Osteoblast (primary cell): ENCODE measurements at regions not wholly inside any gene's neighbourhood (a gene's known extent, or its start where the extent isn't known, plus 50 kb on each side); places are given as distances from the start of the nearest gene placed in this dataset.

Experiments
- DNase-seq: peaks from one replicate; pipeline ENCODE4 v3.0.0; 2011; ENCODE audit warnings: low spot score, mixed read lengths; ENCODE audit not compliant: insufficient read length; ENCODE audit errors: missing footprints
- H2AFZ ChIP-seq: 2 replicates; pipeline ENCODE4 v1.6.0; 2011; ENCODE audit warnings: mild to moderate bottlenecking, low read length
- H3K27ac ChIP-seq: 2 replicates; pipeline ENCODE4 v1.5.1; 2011; ENCODE audit warnings: mild to moderate bottlenecking, low read depth, low read length, moderate library complexity
- H3K27me3 ChIP-seq: 2 replicates; pipeline ENCODE4 v1.6.0; 2012; ENCODE audit warnings: mild to moderate bottlenecking, control low read depth, inconsistent platforms, low read length, moderate library complexity; ENCODE audit not compliant: insufficient read depth
- H3K36me3 ChIP-seq: 2 replicates; pipeline ENCODE4 v1.5.1; 2011; ENCODE audit warnings: mild to moderate bottlenecking, low read length, control low read depth, moderate library complexity; ENCODE audit not compliant: insufficient read depth
- H3K4me1 ChIP-seq: 2 replicates; pipeline ENCODE4 v1.5.1; 2011; ENCODE audit warnings: mild to moderate bottlenecking, low read length, control low read depth, moderate library complexity; ENCODE audit not compliant: insufficient read depth
- H3K4me2 ChIP-seq: 2 replicates; pipeline ENCODE4 v1.6.0; 2011; ENCODE audit warnings: mild to moderate bottlenecking, low read length; ENCODE audit not compliant: insufficient read depth
- H3K4me3 ChIP-seq: fragments of 200-600 bp; sonication (generic); 3 replicates; pipeline ENCODE4 v1.5.1; 2012; ENCODE audit warnings: mild to moderate bottlenecking, low read length, inconsistent platforms; ENCODE audit not compliant: insufficient read depth
- H3K79me2 ChIP-seq: 2 replicates; pipeline ENCODE4 v1.6.0; 2012; ENCODE audit warnings: mild to moderate bottlenecking, low read length, control low read depth, inconsistent platforms; ENCODE audit not compliant: insufficient read depth
- H3K9me3 ChIP-seq: 2 replicates; pipeline ENCODE4 v1.5.1; 2011; ENCODE audit warnings: low read depth, low read length, control low read depth
- H4K20me1 ChIP-seq: 2 replicates; pipeline ENCODE4 v1.6.0; 2012; ENCODE audit warnings: mild to moderate bottlenecking, low read length, control low read depth; ENCODE audit not compliant: insufficient read depth
- TF ChIP-seq, protein P1 (sequence below): IDR thresholded peaks from 2 replicates; pipeline ENCODE4 v1.5.1; 2011; ENCODE audit warnings: mild to moderate bottlenecking, low read depth, low read length, moderate library complexity; ENCODE audit errors: extremely low read depth

DNA sequence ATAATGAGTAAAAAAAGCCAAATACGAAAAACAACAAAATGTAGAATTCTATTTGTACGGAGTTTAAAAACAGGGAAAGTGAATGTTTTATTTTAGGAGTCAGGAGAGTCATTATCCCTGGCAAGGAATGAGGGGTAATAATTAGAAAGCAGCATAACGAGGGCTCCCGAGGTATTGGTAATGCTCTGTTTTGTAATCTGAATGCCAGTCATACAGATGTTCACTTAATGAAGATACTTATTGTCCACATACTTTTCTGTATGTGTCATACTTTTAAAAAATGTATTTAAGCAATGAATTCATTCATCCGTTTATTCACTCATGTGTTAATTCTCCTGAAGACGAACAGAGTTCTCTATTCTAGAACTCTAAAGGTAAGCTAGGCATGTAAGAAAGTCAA is 87.8 kb upstream of the BMP2K start:
- H3K36me3 ChIP-seq = no peaks in the 10 kb centered on the region
- H3K9me3 ChIP-seq = no peaks in the 10 kb centered on the region
- no peaks in the 10 kb centered on the region for H4K20me1 ChIP-seq

DNA sequence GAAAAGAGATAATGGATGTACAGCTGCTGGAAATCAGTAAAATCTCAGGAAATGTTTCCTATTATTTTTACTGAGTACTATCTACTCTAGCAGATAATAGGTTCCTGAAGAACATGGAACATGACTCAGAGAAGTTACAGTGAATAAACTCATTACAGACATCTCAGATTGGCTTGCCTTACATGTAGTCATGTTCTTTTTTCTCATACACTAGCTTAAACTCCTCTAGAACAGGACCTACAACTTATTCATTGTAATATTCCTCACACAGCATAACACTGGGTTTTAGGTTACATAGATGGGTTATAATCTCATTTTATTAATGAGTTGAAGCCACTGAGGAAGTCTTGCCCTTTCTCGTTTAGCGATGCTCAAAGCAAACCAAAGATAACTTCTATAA is 86.9 kb upstream of the BMP2K start:
- H4K20me1 ChIP-seq = no peaks in the 10 kb centered on the region
- peaks cover 32% of the 10 kb centered on the region for H3K4me1 ChIP-seq
- H3K27ac ChIP-seq = no peak overlapping the region
- H3K36me3 ChIP-seq = no peaks in the 10 kb centered on the region
- no peaks in the 10 kb centered on the region for H3K79me2 ChIP-seq
- peak; percentile 63 for DNase-seq
- TF ChIP-seq, protein P1, sequence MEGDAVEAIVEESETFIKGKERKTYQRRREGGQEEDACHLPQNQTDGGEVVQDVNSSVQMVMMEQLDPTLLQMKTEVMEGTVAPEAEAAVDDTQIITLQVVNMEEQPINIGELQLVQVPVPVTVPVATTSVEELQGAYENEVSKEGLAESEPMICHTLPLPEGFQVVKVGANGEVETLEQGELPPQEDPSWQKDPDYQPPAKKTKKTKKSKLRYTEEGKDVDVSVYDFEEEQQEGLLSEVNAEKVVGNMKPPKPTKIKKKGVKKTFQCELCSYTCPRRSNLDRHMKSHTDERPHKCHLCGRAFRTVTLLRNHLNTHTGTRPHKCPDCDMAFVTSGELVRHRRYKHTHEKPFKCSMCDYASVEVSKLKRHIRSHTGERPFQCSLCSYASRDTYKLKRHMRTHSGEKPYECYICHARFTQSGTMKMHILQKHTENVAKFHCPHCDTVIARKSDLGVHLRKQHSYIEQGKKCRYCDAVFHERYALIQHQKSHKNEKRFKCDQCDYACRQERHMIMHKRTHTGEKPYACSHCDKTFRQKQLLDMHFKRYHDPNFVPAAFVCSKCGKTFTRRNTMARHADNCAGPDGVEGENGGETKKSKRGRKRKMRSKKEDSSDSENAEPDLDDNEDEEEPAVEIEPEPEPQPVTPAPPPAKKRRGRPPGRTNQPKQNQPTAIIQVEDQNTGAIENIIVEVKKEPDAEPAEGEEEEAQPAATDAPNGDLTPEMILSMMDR = no peak
- H3K27me3 ChIP-seq = no peaks in the 10 kb centered on the region
- no peak overlapping the region for H3K4me2 ChIP-seq
- H2AFZ ChIP-seq = no peak overlapping the region
- no peak overlapping the region for H3K4me3 ChIP-seq
- H3K9me3 ChIP-seq = no peaks in the 10 kb centered on the region

More for the DNA sequence above, 87.8 kb upstream of the BMP2K start:
- TF ChIP-seq, protein P1 = no peak
- peaks cover 25% of the 10 kb centered on the region for H3K4me1 ChIP-seq
- no peaks in the 10 kb centered on the region for H3K27me3 ChIP-seq
- no peaks in the 10 kb centered on the region for H3K79me2 ChIP-seq
- H3K4me2 ChIP-seq = no peak overlapping the region
- H3K27ac ChIP-seq = no peak overlapping the region
- no peak for DNase-seq
- no peak overlapping the region for H3K4me3 ChIP-seq
- no peak overlapping the region for H2AFZ ChIP-seq

DNA sequence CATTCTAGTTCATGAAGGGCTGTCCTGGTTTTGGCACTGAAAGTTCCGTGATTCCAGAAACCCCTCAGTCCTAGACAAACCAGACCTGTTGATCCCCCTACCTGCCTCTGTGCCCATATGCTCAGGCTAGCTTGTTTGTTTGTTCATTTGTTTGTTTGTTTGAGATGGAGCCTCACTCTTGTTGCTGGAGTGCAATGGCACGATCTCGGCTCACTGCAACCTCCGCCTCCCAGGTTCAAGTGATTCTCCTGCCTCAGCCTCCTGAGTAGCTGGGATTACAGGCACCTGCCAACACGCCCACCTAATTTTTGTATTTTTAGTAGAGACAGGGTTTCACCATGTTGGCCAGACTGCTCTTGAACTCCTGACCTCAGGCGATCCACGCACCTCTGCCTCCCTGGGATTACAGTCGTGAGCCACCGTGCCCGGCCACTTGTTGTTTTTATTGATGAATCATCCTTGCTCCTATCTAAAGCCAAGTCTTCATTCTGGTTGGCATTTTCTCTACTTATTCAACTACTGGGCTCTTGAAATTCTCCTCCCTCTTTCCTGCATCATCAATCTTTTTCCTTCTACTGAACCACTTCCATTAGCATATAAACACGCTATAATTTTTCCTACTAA is 86.3 kb upstream of the BMP2K start:
- H3K27ac ChIP-seq = no peak overlapping the region
- no peaks in the 10 kb centered on the region for H3K36me3 ChIP-seq
- TF ChIP-seq, protein P1 = no peak
- peaks cover 32% of the 10 kb centered on the region for H3K4me1 ChIP-seq
- no peaks in the 10 kb centered on the region for H4K20me1 ChIP-seq
- H3K79me2 ChIP-seq = no peaks in the 10 kb centered on the region
- H3K4me2 ChIP-seq = no peak overlapping the region
- H3K9me3 ChIP-seq = no peaks in the 10 kb centered on the region
- DNase-seq = no peak
- no peak overlapping the region for H2AFZ ChIP-seq
- H3K27me3 ChIP-seq = no peaks in the 10 kb centered on the region
- no peak overlapping the region for H3K4me3 ChIP-seq

DNA sequence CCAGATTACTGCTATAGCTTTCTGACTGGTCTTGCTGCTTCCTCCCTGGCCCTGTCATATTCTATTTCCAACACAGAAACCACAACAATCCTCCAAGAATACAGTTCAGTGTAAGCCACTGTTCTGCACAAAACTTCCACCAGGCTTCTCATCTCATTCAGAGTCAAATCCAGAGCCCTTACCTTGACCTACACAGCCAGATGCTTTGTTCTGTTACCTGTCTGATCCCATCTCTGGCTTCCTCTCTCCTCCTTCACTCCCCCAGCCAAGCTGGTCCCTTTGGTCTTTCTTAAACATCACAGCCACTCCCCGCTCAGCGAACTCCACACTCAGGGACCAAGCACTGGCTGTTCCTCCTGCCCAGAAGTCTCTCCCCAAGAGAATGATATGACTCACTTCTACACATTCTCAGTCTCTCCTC is 84.8 kb upstream of the BMP2K start:
- TF ChIP-seq, protein P1 = peak; percentile 11
- no peak overlapping the region for H3K4me3 ChIP-seq
- no peaks in the 10 kb centered on the region for H3K9me3 ChIP-seq
- no peaks in the 10 kb centered on the region for H3K27me3 ChIP-seq
- H2AFZ ChIP-seq = no peak overlapping the region
- H3K36me3 ChIP-seq = no peaks in the 10 kb centered on the region
- no peak overlapping the region for H3K27ac ChIP-seq
- peak; percentile 58 for DNase-seq
- H3K79me2 ChIP-seq = no peaks in the 10 kb centered on the region
- H3K4me2 ChIP-seq = no peak overlapping the region
- H3K4me1 ChIP-seq = peaks cover 32% of the 10 kb centered on the region
- H4K20me1 ChIP-seq = no peaks in the 10 kb centered on the region
